Liver (tissue), 8 donors: ENCODE measurements at regions not wholly inside any gene's neighbourhood (a gene's known extent, or its start where the extent isn't known, plus 50 kb on each side); places are given as distances from the start of the nearest gene placed in this dataset.
"Not testable (repeated sequence)": the region's sequence is repeated elsewhere in the genome, so short reads cannot be mapped to it uniquely, and the experiment has no call there.

Experiments
- DNase-seq: peaks from one replicate; pipeline ENCODE4 v3.0.0-alpha.2; 2017; ENCODE audit warnings: low spot score
- H3K27ac ChIP-seq, 2 donors: one replicate each; pipeline ENCODE4 v1.7.0; 2013; ENCODE audit warnings: inconsistent platforms in 2 of 2, low read length in 2 of 2, control low read depth in 1 of 2, low read depth in 1 of 2, mild to moderate bottlenecking in 1 of 2
- H3K27me3 ChIP-seq, 4 donors: one replicate each; pipeline versions ENCODE4 v1.6.1 to v1.7.0; 2013; ENCODE audit warnings: low read length in 3 of 4, inconsistent platforms in 1 of 4, mild to moderate bottlenecking in 1 of 4, moderate library complexity in 1 of 4; ENCODE audit not compliant: control insufficient read depth in 4 of 4, insufficient read depth in 4 of 4
- H3K36me3 ChIP-seq, 4 donors: one replicate each; pipeline versions ENCODE4 v1.6.1 to v1.7.0; 2013; ENCODE audit warnings: low read length in 3 of 4, mild to moderate bottlenecking in 3 of 4, low read depth in 1 of 4, moderate library complexity in 1 of 4; ENCODE audit not compliant: control insufficient read depth in 4 of 4, insufficient read depth in 3 of 4
- H3K4me1 ChIP-seq, 4 donors: one replicate each; pipeline versions ENCODE4 v1.6.1 to v1.7.0; 2013; ENCODE audit warnings: low read length in 3 of 4, mild to moderate bottlenecking in 3 of 4, moderate library complexity in 1 of 4; ENCODE audit not compliant: control insufficient read depth in 4 of 4, insufficient read depth in 4 of 4
- H3K4me3 ChIP-seq, 3 donors: one replicate each; pipeline versions ENCODE4 v1.6.1 to v1.7.0; 2013; ENCODE audit warnings: low read length in 3 of 3, control low read depth in 1 of 3, low read depth in 1 of 3, mild to moderate bottlenecking in 1 of 3
- H3K9ac ChIP-seq, 2 donors: one replicate each; pipeline ENCODE4 v1.7.0; 2013; ENCODE audit warnings: low read length in 2 of 2, mild to moderate bottlenecking in 2 of 2, moderate library complexity in 2 of 2, control low read depth in 1 of 2, low read depth in 1 of 2
- H3K9me3 ChIP-seq, 4 donors: one replicate each; pipeline versions ENCODE4 v1.6.1 to v1.7.0; 2013; ENCODE audit warnings: low read length in 3 of 4; ENCODE audit not compliant: control insufficient read depth in 4 of 4
- ATF3 ChIP-seq: IDR thresholded peaks from 2 replicates; pipeline ENCODE4 v1.6.1; 2016; ENCODE audit warnings: antibody characterized with exemption
- CTCF ChIP-seq: fragments of 150-350 bp; IDR thresholded peaks from 2 replicates; pipeline ENCODE4 v1.5.1; 2017; ENCODE audit warnings: improper control_type of control experiment, low read depth, low read length; ENCODE audit not compliant: missing input control
- EGR1 ChIP-seq, 2 donors: IDR thresholded peaks; 2 replicates each; pipeline ENCODE4 v1.6.1; 2016 to 2018; ENCODE audit warnings: antibody characterized with exemption in 2 of 2, low read depth in 2 of 2
- FOXA2 ChIP-seq: IDR thresholded peaks from 2 replicates; pipeline ENCODE4 v1.6.1; 2016; ENCODE audit warnings: antibody characterized with exemption
- GABPA ChIP-seq, 2 donors: IDR thresholded peaks in 1 of 2; conservative IDR thresholded peaks in 1 of 2; 2 replicates each; pipeline ENCODE4 v1.6.1; 2016; ENCODE audit warnings: antibody characterized with exemption in 2 of 2, mild to moderate bottlenecking in 1 of 2, moderate library complexity in 1 of 2
- HNF4A ChIP-seq, 2 donors: conservative IDR thresholded peaks; 2 replicates each; pipeline ENCODE4 v1.6.1; 2016; ENCODE audit warnings: antibody characterized with exemption in 2 of 2, mild to moderate bottlenecking in 2 of 2
- HNF4G ChIP-seq: IDR thresholded peaks from 2 replicates; pipeline ENCODE4 v1.6.1; 2016; ENCODE audit warnings: antibody characterized with exemption
- JUND ChIP-seq, 2 donors: IDR thresholded peaks; 2 replicates each; pipeline ENCODE4 v1.6.1; 2016; ENCODE audit warnings: antibody characterized with exemption in 2 of 2
- NR2F2 ChIP-seq: IDR thresholded peaks from 2 replicates; pipeline ENCODE4 v1.6.1; 2016; ENCODE audit warnings: antibody characterized with exemption
- REST ChIP-seq: IDR thresholded peaks from 2 replicates; pipeline ENCODE4 v1.6.1; 2016; ENCODE audit warnings: antibody characterized with exemption, mild to moderate bottlenecking
- RXRA ChIP-seq, 2 donors: IDR thresholded peaks; 2 replicates each; pipeline ENCODE4 v1.6.1; 2017 to 2018; ENCODE audit warnings: antibody characterized with exemption in 2 of 2, mild to moderate bottlenecking in 1 of 2
- TAF1 ChIP-seq: conservative IDR thresholded peaks from 2 replicates; pipeline ENCODE4 v1.6.1; 2016; ENCODE audit warnings: antibody characterized with exemption, mild to moderate bottlenecking
- YY1 ChIP-seq: IDR thresholded peaks from 2 replicates; pipeline ENCODE4 v1.6.1; 2016; ENCODE audit warnings: antibody characterized with exemption, mild to moderate bottlenecking
- ZBTB33 ChIP-seq: IDR thresholded peaks from 2 replicates; pipeline ENCODE4 v1.6.1; 2016; ENCODE audit warnings: antibody characterized with exemption
- WGBS: extraction: QIAGEN DNeasy Blood & Tissue Kit; methylation state at CpG from one replicate; pipeline ENCODE4 v1.1.7; 2013; 5-methylcytosine and 5-hydroxymethylcytosine counted together
- donor health status: healthy.
- donor health status: healthy.
- donor health status: healthy.
- donor health status: healthy.
- donor health status: healthy.

DNA sequence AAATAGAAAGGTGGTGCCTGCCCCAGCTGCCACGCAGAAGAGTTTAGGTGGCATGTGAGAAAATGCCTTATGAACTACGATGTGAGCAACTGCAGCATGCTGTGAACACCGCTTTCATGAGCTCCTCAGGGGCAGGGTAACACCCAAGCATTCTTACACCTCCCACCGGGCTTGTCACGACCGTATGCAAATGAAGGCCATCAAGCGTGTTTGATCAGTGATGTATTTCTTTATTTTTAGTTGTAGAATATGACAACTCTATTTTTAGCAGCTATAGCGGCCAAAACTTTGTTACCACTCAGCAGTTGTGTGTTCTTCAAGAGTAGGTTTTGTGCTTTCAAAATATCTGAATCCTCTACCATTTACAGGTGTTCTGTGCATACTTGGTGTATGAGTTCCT lies 58.1 kb upstream of the SAMD11 start:
- not testable (repeated sequence) for H3K4me3 ChIP-seq, H3K4me1 ChIP-seq, H3K9ac ChIP-seq, DNase-seq, H3K27ac ChIP-seq, H3K9me3 ChIP-seq, H3K36me3 ChIP-seq, H3K27me3 ChIP-seq
- WGBS: 75% methylated on average over 8 of the region's 8 CpGs

- H3K4me3 ChIP-seq: no peak overlapping the region
- no peaks in the 10 kb centered on the region for H3K36me3 ChIP-seq
- H3K9ac ChIP-seq: no peak overlapping the region
- TF ChIP-seq NR2F2 (no peak), CTCF (no peak), TAF1 (no peak), YY1 (no peak), EGR1 (IDR thresholded peaks at IDR 0.05; ENCODE audit: low read depth in 2 of 2) (no peak), ZBTB33 (no peak), HNF4A (conservative IDR thresholded peaks at IDR 0.05) (no peak), GABPA (IDR thresholded peaks at IDR 0.05 in 1 of 2, conservative IDR thresholded peaks at IDR 0.05 in 1 of 2) (no peak), REST (no peak), JUND (IDR thresholded peaks at IDR 0.05) (no peak), HNF4G (no peak), ATF3 (no peak), FOXA2 (no peak), RXRA (IDR thresholded peaks at IDR 0.05) (no peak)
- no peaks in the 10 kb centered on the region for H3K9me3 ChIP-seq
- no peaks in the 10 kb centered on the region for H3K27me3 ChIP-seq
- no peak overlapping the region for H3K27ac ChIP-seq
- no peak for DNase-seq
- peaks cover 0 to 3% (median 0%) of the 10 kb centered on the region in 4 donors for H3K4me1 ChIP-seq
- 73% methylated on average over 9 of the region's 9 CpGs for whole genome bisulfite sequencing
Measured at GRCh38 chr1:866095-866494, 57.6 kb upstream of the SAMD11 start.

DNA sequence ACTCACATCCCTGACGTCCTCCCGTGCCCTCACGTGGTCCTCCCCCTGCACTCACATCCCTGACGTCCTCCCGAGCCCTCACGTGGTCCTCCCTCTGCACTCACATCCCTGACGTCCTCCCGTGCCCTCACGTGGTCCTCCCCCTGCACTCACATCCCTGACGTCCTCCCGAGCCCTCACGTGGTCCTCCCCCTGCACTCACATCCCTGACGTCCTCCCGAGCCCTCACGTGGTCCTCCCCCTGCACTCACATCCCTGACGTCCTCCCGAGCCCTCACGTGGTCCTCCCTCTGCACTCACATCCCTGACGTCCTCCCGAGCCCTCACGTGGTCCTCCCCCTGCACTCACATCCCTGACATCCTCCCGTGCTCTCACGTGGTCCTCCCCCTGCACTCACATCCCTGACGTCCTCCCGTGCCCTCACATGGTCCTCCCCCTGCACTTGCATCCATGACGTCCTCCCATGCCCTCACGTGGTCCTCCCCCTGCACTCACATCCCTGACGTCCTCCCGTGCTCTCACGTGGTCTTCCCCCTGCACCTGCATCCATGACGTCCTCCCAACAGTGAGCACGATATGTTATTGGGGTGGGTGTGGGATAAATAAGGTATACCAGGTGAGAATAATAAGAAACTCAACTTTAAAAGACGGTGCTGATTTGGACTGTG lies 57.0 kb upstream of the SAMD11 start:
- not testable (repeated sequence) for DNase-seq, H3K27me3 ChIP-seq, H3K9ac ChIP-seq, H3K9me3 ChIP-seq, H3K36me3 ChIP-seq, H3K4me1 ChIP-seq, H3K4me3 ChIP-seq, H3K27ac ChIP-seq
- WGBS: 63% methylated on average over 33 of the region's 33 CpGs

- 50% methylated on average over 4 of the region's 4 CpGs for WGBS
- not testable (repeated sequence) for H3K27ac ChIP-seq, H3K9ac ChIP-seq, H3K4me1 ChIP-seq, H3K27me3 ChIP-seq, H3K9me3 ChIP-seq, H3K36me3 ChIP-seq, H3K4me3 ChIP-seq, DNase-seq
Measured at GRCh38 chr1:867550-867949, 56.2 kb upstream of the SAMD11 start.
